HG02852 (cell line): ENCODE measurements at regions not wholly inside any gene's neighbourhood (a gene's known extent, or its start where the extent isn't known, plus 50 kb on each side); places are given as distances from the start of the nearest gene placed in this dataset.

Source experiments
- ATAC-seq: cut with Tn5 transposase; IDR thresholded peaks from one replicate; pipeline ENCODE4 v1.9.1; 2021; ENCODE audit warnings: mild to moderate bottlenecking, moderate library complexity; ENCODE audit not compliant: unreplicated experiment

DNA sequence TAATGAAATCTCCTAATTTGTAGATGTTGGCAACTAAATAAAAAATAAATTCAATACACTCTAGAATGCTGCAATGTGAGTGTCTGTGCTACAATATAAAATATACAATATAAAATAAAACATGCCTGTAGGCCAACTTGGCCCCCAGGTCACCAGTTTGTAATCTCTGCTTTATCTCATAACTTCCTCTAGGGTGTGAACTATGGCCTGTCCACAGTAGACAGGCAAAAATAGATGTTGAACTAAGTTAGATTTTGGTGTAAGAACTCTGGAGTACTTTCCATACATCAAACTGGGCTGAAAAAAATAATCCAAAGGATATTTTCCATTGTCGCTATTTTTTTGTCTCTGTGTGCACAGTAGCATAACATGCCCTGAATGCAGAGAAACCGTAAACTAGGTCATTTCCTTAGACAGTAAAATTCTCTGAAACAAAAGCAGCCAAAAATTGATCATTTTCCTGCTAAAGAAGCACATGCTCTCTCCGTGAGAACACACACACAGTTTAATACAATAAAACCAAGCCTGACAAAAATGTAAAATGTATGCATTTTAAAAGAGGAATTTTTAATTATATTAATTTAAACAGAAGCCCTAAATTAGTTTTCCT lies 98.5 kb upstream of the ZFP64 start:
- no peak for ATAC-seq

DNA sequence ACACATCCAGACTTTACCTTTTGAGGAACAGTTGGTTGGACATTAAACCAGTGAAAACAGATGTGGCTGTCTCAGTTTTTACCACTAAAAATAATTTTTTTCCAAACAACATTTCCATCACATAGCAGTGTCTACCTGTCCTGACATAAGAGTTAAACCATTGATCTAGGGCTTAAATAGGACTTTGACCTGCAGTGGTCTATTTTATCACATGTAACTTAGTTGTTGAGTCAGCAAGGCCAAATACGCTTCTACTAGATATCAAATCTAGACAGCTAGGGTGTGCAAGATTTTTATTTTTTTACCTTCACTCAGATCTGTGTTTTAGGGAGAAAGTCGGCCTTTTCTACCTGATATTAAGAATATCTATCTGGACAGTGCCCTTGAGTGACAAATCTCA lies 88.8 kb upstream of the ZFP64 start:
- no peak for ATAC-seq

DNA sequence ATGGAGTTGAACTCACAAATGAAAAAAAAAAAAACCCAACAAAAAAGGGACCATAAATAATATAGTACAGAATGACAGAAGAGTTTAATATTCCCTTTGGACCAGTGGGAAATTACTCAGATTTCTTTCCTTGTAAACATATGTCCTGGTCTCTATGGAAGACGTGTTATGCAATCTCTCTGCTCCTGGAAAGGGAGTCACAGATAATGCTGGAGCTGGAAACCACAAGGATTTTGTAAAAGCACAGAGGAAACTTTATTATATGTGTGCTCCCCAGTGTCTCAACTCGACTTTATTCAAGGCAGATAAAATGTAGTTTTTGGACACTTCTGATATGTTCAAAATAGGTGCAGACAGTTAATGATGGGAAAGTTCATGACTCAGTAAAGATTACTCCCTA lies 88.1 kb upstream of the ZFP64 start:
- ATAC-seq: no peak

DNA sequence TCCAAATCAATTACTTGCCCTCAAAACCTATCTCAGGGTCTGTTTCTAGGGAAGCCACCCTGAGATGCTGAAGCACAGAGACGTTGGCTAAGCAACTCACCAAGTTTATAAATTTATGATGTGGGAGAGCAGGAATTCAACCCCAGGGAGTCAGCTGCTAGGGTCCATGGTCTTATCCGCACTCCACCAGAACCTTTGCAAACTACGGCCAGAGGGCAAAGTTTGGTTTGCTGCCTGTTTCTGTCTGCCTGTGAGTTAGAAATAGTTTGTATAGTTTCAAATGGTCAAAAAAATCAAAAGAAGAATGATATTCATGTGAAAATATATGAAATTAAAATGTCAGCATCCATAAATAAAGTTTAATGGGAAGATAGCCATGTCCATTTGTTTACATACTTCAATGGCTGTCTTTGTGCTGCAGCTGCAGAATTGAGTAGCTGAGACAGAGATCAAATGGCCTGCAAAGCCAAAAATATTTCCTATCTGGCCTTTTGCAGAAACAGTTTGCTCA lies 83.7 kb upstream of the ZFP64 start:
- no peak for ATAC-seq

DNA sequence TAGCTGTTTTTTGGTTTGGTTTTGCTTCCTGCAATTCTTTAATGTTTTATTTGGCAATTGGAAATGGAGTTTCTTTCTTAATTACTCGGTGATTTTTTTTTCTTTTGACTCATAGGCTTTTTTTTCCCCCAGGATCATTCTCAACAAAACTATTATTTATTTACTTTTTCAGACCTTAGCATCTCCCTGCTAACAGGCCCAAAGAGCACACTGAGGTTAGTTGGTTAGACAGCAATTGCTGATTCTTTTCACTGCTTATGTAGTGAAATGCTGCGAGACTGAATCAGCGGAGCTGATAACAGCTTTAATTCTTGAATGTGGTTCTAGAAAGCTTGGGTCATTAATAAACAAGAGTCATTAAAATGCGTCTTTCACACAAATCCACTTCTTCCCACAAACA lies 79.1 kb upstream of the ZFP64 start:
- ATAC-seq: no peak

DNA sequence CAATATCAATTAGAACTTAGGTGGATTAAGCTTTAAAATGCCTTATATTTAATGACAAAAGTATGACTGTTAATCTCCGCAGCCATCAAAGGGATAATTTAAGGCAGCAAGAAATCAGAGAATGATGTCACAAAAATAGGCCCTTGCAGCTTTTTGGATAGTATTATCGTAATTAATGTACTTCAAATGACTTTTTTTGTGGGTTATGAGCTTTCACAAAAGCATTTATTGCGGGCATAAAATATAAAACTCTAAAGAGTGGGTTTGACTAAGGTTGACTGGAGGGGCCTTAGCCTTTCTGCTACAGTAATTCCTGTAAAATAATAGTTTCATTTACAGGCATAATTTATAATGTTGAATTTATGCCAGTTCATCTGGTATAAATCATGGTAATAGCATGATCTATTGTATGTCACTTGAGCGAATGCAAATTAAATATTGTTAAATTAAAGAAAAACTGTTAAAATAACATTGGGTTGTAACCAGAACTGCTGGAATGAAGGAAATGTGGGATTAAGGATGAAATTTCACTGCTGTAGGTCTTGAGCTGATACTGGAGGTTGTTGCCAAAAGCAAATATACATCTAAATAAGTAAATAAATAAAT lies 78.5 kb upstream of the ZFP64 start:
- ATAC-seq: no peak

GRCh38 chr20:52269321-52269720 lies 77.7 kb upstream of the ZFP64 start:
- ATAC-seq: no peak

- ATAC-seq: no peak
Measured at GRCh38 chr20:52268184-52268749, 76.7 kb upstream of the ZFP64 start.

DNA sequence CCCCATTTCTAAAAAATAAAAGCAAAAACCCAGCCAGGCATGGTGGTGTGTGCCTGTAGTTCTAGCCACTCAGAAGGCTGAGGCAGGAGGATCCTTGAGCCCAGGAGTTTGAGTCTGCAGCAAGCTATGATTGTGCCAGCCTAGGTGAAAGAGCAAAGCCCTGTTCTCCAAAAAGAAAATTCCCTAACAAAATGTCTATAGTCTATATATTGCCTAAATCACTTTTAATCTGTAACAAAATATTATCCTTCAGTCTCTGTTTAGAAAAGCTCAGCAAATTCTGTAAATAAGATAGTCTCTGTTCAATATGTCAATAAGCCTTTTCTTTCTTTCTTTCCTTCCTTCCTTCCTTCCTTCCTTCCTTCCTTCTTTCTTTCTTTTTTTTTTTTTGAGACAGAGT lies 75.8 kb upstream of the ZFP64 start:
- no peak for ATAC-seq

- ATAC-seq: no peak
Measured at GRCh38 chr20:52263757-52264156, 72.2 kb upstream of the ZFP64 start.

- no peak for ATAC-seq
Measured at GRCh38 chr20:52261792-52262191, 70.2 kb upstream of the ZFP64 start.

DNA sequence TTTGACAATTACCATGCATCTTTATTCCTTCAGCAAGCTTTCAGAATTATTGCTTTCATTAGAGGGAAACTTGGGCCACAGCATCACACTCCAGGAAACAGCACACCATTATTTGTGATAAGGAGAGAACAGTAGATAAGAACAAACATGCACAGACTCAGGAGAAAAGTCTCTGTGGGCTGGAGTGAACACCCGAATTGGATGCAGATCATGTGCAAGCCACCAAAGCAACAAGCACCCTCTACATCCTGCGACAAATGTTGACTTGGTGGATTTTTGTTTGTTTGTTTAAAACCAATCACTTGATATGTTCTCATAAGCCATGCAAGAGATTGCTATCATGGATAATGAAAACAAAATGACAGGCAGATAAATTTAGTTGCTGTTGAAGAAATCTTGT lies 67.7 kb upstream of the ZFP64 start:
- ATAC-seq: no peak

GRCh38 chr20:52256454-52256853 lies 64.9 kb upstream of the ZFP64 start:
- no peak for ATAC-seq

GRCh38 chr20:52252664-52253063 lies 61.1 kb upstream of the ZFP64 start:
- ATAC-seq: no peak

GRCh38 chr20:52251827-52252226 lies 60.2 kb upstream of the ZFP64 start:
- no peak for ATAC-seq

DNA sequence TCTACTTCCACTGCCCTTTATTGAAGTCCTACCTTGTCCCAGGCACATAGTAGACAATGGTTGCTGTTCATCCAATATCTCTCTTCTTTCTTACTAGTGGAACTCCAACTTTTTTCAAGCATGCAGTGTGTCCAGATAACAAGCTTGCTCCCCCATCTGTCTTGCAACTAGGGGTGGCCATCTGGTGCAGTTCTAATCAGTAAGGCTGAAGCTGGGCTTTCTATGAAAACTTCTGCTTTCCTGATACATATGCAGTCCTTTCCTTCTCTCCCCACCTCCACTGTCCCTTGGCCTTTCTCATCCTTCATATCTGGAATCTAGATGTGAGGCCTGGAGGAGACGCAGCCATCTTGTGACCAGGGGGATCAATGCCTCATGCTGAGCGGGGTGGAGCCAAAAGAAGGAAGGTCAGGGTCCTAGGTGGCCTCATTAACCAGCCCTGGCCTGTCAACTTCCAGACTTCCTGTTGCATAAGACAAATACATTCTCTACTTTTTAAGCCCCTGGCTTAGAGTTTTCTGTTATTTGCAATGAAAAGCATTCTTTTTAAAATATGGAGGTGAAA lies 59.6 kb upstream of the ZFP64 start:
- no peak for ATAC-seq

- ATAC-seq: no peak
Measured at GRCh38 chr20:52247548-52247947, 56.0 kb upstream of the ZFP64 start.

GRCh38 chr20:52246366-52246765 lies 54.8 kb upstream of the ZFP64 start:
- no peak for ATAC-seq

GRCh38 chr20:52244702-52245101 lies 53.1 kb upstream of the ZFP64 start:
- no peak for ATAC-seq

DNA sequence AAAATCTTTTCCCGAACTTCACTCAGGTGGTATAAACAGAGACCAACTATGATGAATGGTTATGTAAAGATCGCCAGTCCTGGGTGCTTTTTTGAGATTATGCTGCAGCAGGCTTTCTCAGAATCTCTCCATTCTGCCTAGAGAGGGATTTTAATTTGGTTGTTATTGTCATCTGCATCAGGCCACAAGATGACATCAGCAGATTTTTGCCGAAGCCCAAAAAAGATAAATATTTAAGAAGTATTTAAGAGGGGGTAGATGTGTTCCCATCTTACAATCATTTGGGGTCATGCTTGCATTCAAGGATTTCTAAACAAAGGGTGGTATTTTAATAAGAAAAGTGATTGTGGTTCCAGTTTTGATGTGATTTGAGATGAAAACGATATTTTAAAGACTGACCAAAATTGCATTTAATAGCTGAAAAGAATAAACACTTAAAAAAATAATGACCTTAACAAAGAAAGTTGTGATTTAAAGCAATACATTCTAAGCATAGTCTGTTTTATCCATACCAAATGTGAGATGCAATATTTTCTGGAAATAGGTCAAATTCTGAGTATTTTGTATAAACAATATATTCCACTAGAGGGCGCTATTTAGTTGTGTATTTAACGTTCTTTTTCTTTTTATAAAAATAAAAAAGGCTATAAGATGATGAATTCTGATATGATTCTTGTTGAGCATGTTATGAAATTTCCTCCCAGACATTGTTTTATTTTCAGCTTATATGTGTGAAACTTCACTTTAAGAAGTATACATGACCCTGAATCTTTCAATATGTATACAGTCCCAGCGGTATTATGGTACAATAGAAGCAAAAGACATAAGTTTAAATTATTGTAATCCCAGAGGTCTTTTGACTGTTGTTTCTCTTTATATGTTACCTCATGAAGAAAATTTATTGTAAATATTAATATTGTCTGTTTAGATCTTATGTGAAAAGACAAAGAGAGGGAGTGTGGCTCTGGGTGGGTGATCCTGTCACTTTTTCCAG lies 51.0 kb upstream of the ZFP64 start:
- no peak for ATAC-seq
